ENCODE measurements at regions not wholly inside any gene's neighbourhood (a gene's known extent, or its start where the extent isn't known, plus 50 kb on each side); places are given as distances from the start of the nearest gene placed in this dataset.

GRCh38 chr3:87175732-87176131 lies 51.4 kb upstream of the CHMP2B start:
- peaks cover 2 to 3% of the 10 kb centered on the region in 2 donors for H3K9me3 Mint-ChIP-seq
- no peak for DNase-seq
- H3K4me3 Mint-ChIP-seq: no peak overlapping the region
- H3K27ac Mint-ChIP-seq: no peak overlapping the region
- peaks cover 5 to 6% of the 10 kb centered on the region in 2 donors for H3K27me3 Mint-ChIP-seq
- ATAC-seq (replicated peaks): no peak
- H3K36me3 Mint-ChIP-seq: no peaks in the 10 kb centered on the region
- H3K4me1 Mint-ChIP-seq: no peaks in the 10 kb centered on the region

GRCh38 chr3:87173776-87174175 lies 53.3 kb upstream of the CHMP2B start:
- H3K4me3 Mint-ChIP-seq: no peak overlapping the region

GRCh38 chr3:87173071-87173470 lies 54.0 kb upstream of the CHMP2B start:
- H3K4me1 Mint-ChIP-seq: no peaks in the 10 kb centered on the region
- H3K36me3 Mint-ChIP-seq: no peaks in the 10 kb centered on the region
- ATAC-seq (replicated peaks) (no peak), DNase-seq (no peak)
- no peak overlapping the region for H3K27ac Mint-ChIP-seq
- H3K9me3 Mint-ChIP-seq: peaks cover 2 to 3% of the 10 kb centered on the region in 2 donors
- H3K4me3 Mint-ChIP-seq: no peak overlapping the region
- H3K27me3 Mint-ChIP-seq: peaks cover 3 to 4% of the 10 kb centered on the region in 2 donors

More at GRCh38 chr3:87173776-87174175, 53.3 kb upstream of the CHMP2B start:
- no peak for DNase-seq
- ATAC-seq (replicated peaks): peak in 1 of 2 donors; percentile 20
- Mint-ChIP-seq H3K9me3 (peaks cover 2 to 3% of the 10 kb centered on the region in 2 donors), H3K36me3 (no peaks in the 10 kb centered on the region), H3K27ac (no peak overlapping the region), H3K27me3 (no peaks in the 10 kb centered on the region), H3K4me1 (no peaks in the 10 kb centered on the region)

- H3K27me3 Mint-ChIP-seq: peaks cover 4 to 6% of the 10 kb centered on the region in 2 donors
- no peaks in the 10 kb centered on the region for H3K9me3 Mint-ChIP-seq
- no peak overlapping the region for H3K27ac Mint-ChIP-seq
- no peak overlapping the region for H3K4me3 Mint-ChIP-seq
- ATAC-seq (replicated peaks) (peak in 1 of 2 donors; percentile 38), DNase-seq (peak; percentile 4)
- no peaks in the 10 kb centered on the region for H3K36me3 Mint-ChIP-seq
- no peaks in the 10 kb centered on the region for H3K4me1 Mint-ChIP-seq
Measured at GRCh38 chr3:87167628-87168456, 59.3 kb upstream of the CHMP2B start.

- Mint-ChIP-seq H3K9me3 (no peaks in the 10 kb centered on the region), H3K4me3 (no peak overlapping the region), H3K27ac (no peak overlapping the region), H3K4me1 (no peaks in the 10 kb centered on the region), H3K27me3 (peaks cover 4 to 14% of the 10 kb centered on the region in 2 donors), H3K36me3 (no peaks in the 10 kb centered on the region)
- ATAC-seq (replicated peaks) (no peak), DNase-seq (no peak)
Measured at GRCh38 chr3:87164245-87164644, 62.9 kb upstream of the CHMP2B start.

GRCh38 chr3:87161851-87162250 lies 65.3 kb upstream of the CHMP2B start:
- Mint-ChIP-seq H3K9me3 (no peaks in the 10 kb centered on the region), H3K27me3 (peaks cover 0 to 8% of the 10 kb centered on the region in 2 donors), H3K4me3 (no peak overlapping the region), H3K4me1 (no peaks in the 10 kb centered on the region), H3K36me3 (no peaks in the 10 kb centered on the region), H3K27ac (no peak overlapping the region)
- DNase-seq: no peak
- no peak for ATAC-seq (replicated peaks)

GRCh38 chr3:87161417-87161816 lies 65.7 kb upstream of the CHMP2B start:
- Mint-ChIP-seq H3K27me3 (peaks cover 0 to 8% of the 10 kb centered on the region in 2 donors), H3K36me3 (no peaks in the 10 kb centered on the region), H3K4me1 (no peaks in the 10 kb centered on the region), H3K9me3 (no peaks in the 10 kb centered on the region), H3K27ac (no peak overlapping the region), H3K4me3 (no peak overlapping the region)
- DNase-seq: no peak
- ATAC-seq (replicated peaks): no peak

- ATAC-seq (replicated peaks) (no peak), DNase-seq (no peak)
- Mint-ChIP-seq H3K27me3 (peaks cover 0 to 8% of the 10 kb centered on the region in 2 donors), H3K27ac (no peak overlapping the region), H3K4me3 (no peak overlapping the region), H3K4me1 (no peaks in the 10 kb centered on the region), H3K36me3 (no peaks in the 10 kb centered on the region), H3K9me3 (no peaks in the 10 kb centered on the region)
Measured at GRCh38 chr3:87161013-87161412, 66.1 kb upstream of the CHMP2B start.

GRCh38 chr3:87158823-87159222 lies 68.3 kb upstream of the CHMP2B start:
- Mint-ChIP-seq H3K36me3 (no peaks in the 10 kb centered on the region), H3K4me1 (no peaks in the 10 kb centered on the region), H3K9me3 (no peaks in the 10 kb centered on the region), H3K27me3 (peaks cover 0 to 8% of the 10 kb centered on the region in 2 donors), H3K27ac (no peak overlapping the region), H3K4me3 (no peak overlapping the region)
- ATAC-seq (replicated peaks) (no peak), DNase-seq (no peak)

- Mint-ChIP-seq H3K36me3 (no peaks in the 10 kb centered on the region), H3K9me3 (peaks cover 7 to 12% of the 10 kb centered on the region in 2 donors), H3K27ac (no peak overlapping the region), H3K4me3 (no peak overlapping the region), H3K27me3 (peaks cover 0 to 7% of the 10 kb centered on the region in 2 donors), H3K4me1 (no peaks in the 10 kb centered on the region)
- no peak for DNase-seq
- no peak for ATAC-seq (replicated peaks)
Measured at GRCh38 chr3:87148020-87148419, 79.1 kb upstream of the CHMP2B start.

GRCh38 chr3:87147562-87147961 lies 79.5 kb upstream of the CHMP2B start:
- Mint-ChIP-seq H3K4me3 (no peak overlapping the region), H3K27me3 (peaks cover 0 to 7% of the 10 kb centered on the region in 2 donors), H3K4me1 (no peaks in the 10 kb centered on the region), H3K9me3 (peaks cover 7 to 12% of the 10 kb centered on the region in 2 donors), H3K27ac (no peak overlapping the region), H3K36me3 (no peaks in the 10 kb centered on the region)
- no peak for DNase-seq
- no peak for ATAC-seq (replicated peaks)

GRCh38 chr3:87145553-87145952 lies 81.6 kb upstream of the CHMP2B start:
- ATAC-seq (replicated peaks) (peak; percentile 46 to 50), DNase-seq (no peak)
- peaks cover 0 to 7% of the 10 kb centered on the region in 2 donors for H3K27me3 Mint-ChIP-seq
- no peak overlapping the region for H3K27ac Mint-ChIP-seq
- no peak overlapping the region for H3K4me3 Mint-ChIP-seq
- peaks cover 14 to 22% of the 10 kb centered on the region in 2 donors for H3K9me3 Mint-ChIP-seq
- H3K36me3 Mint-ChIP-seq: no peaks in the 10 kb centered on the region
- no peaks in the 10 kb centered on the region for H3K4me1 Mint-ChIP-seq

- ATAC-seq (replicated peaks): no peak
- Mint-ChIP-seq H3K27ac (no peak overlapping the region), H3K9me3 (peaks cover 3 to 11% of the 10 kb centered on the region in 2 donors), H3K27me3 (no peaks in the 10 kb centered on the region), H3K4me1 (no peaks in the 10 kb centered on the region), H3K4me3 (no peak overlapping the region), H3K36me3 (no peaks in the 10 kb centered on the region)
- no peak for DNase-seq
Measured at GRCh38 chr3:87136066-87136596, 91.0 kb upstream of the CHMP2B start.

- no peak for DNase-seq
- Mint-ChIP-seq H3K36me3 (no peaks in the 10 kb centered on the region), H3K27ac (no peak overlapping the region), H3K4me3 (no peak overlapping the region), H3K9me3 (peaks cover 0 to 8% of the 10 kb centered on the region in 2 donors), H3K4me1 (no peaks in the 10 kb centered on the region), H3K27me3 (no peaks in the 10 kb centered on the region)
- ATAC-seq (replicated peaks): no peak
Measured at GRCh38 chr3:87135412-87135811, 91.7 kb upstream of the CHMP2B start.

- H3K9me3 Mint-ChIP-seq: no peaks in the 10 kb centered on the region
- no peak for ATAC-seq (replicated peaks)
- no peak overlapping the region for H3K27ac Mint-ChIP-seq
Measured at GRCh38 chr3:87132801-87133200, 94.3 kb upstream of the CHMP2B start.

More at GRCh38 chr3:87132801-87133200, 94.3 kb upstream of the CHMP2B start:
- no peaks in the 10 kb centered on the region for H3K36me3 Mint-ChIP-seq
- no peak overlapping the region for H3K4me3 Mint-ChIP-seq
- no peak for DNase-seq
- no peaks in the 10 kb centered on the region for H3K4me1 Mint-ChIP-seq
- no peaks in the 10 kb centered on the region for H3K27me3 Mint-ChIP-seq
